GM19455 (cell line): ENCODE measurements at regions not wholly inside any gene's neighbourhood (a gene's known extent, or its start where the extent isn't known, plus 50 kb on each side); places are given as distances from the start of the nearest gene placed in this dataset.

Source experiments
- ATAC-seq: cut with Tn5 transposase; IDR thresholded peaks from one replicate; pipeline ENCODE4 v1.9.1; 2021; ENCODE audit not compliant: unreplicated experiment

DNA sequence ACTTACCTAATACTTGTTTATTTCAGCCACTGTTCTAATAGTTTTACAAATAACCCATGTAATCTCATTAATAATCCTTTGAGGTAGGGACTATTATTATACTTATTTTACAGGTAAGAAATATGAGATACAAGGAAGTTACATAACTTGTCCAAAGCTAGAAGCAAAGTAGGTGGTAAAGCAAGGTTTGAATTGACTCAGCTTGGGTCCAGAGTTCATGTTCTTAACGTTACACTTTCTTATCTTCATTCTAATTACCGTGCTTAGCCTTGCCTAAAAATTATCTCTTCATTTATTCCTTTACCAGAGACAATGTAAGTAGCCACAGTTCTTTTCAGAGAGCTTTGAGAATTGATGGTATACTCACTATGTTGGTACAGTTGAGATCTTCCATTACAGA, 743.6 kb downstream of the KCNJ3 start:
- no peak for ATAC-seq

DNA sequence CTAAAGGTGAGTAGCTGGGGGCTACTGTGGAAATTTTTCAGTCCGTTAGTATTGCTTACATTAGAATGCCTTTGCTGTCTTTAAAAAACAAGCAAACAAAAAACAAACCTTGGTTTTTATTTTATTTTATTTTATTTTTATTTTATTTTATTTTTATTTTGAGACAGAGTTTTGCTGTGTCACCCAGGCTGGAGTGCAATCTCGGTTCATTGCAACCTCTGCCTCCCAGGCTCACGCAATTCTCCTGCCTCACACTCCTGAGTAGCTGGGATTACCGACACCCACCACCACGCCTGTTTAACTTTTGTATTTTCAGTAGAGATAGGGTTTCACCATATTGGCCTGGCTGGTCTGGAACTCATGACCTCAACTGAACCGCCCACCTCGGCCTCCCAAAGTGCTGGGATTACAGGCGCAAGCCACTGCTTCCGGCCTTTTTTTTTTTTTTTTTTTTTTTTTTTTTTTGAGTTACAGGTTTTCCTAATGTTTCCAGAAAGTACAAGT, 732.6 kb downstream of the KCNJ3 start:
- no peak for ATAC-seq

DNA sequence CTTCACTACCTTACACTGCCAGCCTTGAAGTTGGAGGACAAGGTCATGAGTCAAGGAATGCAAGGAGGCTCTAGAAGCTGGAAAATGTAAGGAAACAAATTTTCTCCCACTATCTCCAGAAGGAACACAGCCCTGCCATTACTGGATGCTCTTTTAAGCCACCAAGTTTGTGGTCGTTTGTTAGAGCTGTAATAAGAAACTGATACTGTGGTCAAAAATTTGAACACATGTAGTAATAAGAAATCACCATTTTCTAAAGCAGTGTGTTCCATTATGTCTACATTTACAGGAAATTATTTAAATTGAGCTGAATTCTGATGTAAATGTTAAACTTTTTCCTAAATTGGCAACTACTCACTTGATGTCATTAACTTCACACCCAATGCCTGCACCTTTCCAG, 729.0 kb downstream of the KCNJ3 start:
- no peak for ATAC-seq

DNA sequence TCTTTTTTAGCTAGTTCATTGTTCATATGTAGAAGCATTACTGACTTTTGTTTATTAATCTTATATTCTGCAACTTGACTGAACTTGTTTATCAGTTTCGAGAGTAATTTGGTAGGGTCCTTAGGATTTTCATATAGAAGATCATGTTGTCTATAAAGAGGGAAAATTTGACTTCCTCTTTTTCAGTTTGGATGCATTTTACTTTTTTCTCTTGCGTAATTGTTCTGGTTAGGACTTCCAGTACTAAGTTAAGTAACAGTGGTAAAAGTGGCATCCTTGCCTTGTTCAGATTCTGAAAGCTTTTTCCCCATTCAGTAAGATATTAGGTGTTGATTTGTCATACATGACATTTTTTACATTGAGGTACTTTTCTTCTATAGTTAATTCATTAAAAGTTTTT, 726.0 kb downstream of the KCNJ3 start:
- no peak for ATAC-seq

DNA sequence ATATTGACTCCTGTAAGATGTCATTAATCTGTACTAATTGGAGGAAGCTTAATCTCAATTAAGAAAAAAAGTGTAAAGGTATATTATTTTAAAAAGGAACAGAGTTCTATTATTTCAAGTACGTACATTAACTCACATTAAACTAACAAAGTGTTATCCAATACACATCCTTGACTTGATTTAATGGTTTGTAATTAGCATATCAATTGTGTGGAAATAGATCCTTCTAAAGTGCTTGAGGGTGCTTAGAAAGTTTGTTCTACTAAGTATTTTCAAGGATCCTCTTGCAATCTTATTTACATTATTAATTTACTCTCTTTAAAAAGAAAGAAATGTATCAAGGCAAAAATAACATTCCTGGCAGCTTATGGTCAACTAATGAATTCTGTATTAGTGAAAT, 720.3 kb downstream of the KCNJ3 start:
- ATAC-seq, result no peak

DNA sequence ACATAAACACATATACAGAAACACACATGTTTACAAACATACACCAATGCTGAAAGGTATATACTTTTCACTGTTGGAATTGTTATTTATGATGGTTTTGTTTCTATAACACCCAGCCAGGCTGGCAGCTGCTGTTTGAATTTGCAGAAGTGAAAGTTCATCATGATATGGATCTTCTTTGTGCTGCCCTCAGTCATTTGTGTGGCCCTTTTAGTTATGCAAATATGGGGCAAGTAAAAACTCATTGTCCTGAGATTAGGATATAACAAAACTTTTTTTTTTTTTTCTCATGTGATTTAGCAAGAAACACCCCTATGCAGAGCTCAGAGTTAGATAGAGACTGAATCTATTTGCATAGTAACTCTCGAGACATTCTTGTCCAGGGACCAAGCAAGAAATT, 714.1 kb downstream of the KCNJ3 start:
- peak; percentile 76 for ATAC-seq

DNA sequence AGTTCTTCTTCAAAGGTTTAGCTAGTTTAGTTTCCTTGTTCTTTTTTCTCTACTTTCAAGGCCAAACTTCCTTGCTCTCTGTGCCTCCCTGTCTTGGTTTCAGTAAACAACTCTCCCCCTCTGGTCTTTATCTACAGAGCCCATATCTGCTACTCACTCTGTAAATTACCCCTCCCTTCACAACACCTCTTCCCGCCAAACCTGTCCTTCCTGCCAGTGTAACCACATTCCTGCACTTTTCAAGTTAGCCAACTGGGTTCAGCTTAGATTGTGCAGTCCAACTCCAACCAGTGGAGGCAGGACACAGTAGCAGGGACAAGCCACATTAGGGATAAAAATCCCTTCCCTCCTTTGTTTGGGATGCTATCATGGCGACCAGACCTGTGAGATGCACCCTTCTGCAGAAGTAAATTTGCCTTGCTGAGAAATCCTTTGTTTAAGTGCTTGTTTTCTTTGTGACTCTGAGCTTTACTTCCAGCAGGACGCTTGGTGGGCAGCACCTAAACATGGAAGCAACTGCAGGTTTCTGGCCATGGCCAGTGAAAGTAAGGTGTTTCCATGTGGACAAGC, 706.0 kb downstream of the KCNJ3 start:
- ATAC-seq, result no peak

DNA sequence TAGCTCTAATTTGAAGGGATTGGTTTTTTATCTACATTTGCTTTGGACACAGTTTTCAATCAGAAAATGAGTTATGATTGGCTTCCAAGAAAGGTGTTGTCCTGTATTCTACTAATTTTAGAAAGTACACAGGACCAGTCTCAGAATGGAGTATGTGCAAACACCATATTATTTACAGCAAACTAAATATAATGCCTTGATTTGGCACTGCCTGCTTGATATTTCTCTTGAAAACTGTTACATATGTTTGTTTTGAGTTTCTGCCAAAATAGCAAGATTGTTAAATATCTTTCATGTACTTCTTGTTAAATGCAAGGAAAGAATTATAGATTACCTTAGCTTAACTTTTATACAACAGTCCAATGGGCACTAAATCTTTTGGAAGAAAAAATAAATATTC, 694.9 kb downstream of the KCNJ3 start:
- ATAC-seq, result no peak

DNA sequence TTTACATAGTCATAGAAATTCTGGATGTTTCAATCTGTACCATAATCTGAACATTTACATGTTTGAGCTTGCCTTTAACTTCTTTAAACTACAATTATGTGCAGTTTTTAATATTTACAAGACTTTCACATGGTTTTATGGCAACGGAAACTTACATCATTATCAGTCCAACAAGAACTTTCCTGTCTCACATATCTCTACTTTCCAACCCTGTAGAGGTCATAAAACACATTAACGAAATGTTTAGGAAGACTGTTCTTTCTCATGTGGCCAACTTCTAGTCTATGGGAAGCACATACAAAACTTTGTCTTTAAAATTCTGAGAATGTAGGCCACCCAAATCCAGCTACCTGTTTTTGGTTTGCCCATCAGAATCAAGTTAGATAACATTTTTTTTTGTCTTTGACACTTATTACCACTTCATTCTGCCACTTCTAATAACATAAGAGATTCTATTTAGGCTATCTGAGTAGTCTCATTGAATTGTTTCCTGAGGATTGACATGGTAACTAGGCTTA, 693.2 kb downstream of the KCNJ3 start:
- ATAC-seq, result no peak

DNA sequence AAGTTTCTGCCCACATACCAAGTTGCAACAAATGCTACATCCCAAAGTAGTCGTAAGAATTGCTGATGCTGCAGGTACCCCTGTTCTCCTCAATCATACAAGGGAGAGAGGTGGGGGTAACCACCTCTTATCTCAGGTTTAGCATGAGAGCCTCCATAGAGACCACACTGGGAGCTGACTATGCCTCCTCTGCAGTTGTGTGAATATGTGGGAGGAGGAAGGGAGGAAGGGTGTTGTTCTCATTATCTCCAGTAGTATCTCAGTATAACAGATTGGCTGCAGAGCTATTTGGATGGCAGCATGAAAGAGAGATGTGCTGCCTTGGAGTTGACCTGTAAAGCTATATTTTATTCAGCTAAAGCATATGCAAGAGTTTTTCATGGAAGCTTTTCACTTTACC, 690.7 kb downstream of the KCNJ3 start:
- no peak for ATAC-seq

DNA sequence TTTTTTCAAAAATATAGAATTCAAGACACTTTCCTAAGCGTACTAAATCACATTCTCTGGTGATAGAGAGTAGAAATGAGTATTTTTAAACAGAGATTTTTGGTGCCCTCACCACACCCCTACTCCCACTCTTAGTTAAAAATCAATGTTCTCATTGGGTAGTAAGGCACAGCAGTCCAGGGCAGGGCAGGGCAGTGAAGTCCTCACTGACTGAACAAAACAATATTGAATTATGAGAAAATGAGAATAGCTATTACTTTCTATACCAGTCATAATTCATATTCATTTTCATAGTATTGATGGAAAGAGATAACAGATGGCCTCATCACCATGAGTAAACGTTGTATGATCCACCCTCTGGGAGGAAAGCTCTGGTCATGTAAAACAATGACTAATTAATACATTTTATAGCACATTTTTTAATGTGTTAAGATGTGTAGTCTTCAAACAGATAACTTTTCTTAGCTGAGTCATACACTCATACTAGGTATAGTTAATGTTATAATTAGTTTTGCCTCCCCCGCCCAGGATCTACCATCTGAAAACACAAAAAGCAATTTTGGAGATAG, 686.1 kb downstream of the KCNJ3 start:
- ATAC-seq, result no peak

DNA sequence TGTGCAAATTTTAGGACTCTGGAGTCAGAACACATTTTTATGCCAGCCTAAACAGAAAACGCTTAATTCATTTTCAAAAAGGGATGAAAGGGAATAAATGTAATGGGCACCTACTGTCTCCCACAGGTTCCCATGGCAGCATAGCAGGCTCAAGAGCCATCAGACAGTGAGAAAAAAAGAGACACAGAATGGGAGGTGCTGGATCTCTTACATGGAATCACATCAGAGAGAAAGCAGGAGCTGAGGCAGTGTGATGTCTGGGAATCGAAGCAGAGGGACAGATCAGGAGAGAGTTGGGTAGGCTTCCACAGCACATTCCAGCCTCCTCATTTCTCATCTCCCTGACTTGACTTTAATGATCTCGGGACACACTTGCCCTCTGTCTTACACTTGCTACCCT, 684.3 kb downstream of the KCNJ3 start:
- no peak for ATAC-seq

DNA sequence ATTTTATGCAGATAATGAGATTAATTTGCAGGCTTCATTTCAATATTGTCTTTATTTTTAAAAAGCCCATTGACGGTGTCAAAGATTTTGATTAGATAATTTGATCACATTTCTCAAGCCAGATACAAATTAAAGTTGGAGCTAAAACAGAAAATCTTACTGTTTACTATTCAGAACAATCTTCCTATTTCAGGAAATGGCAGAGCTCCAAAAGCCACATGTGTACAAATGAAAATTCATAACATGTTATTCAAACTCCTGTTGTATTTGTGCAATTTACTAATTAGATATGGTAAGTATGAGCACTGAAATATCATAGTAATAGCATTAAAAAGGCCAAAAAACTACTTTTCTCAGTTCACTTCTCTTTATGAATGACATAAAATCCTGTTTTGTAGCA, 682.9 kb downstream of the KCNJ3 start:
- ATAC-seq, result no peak

DNA sequence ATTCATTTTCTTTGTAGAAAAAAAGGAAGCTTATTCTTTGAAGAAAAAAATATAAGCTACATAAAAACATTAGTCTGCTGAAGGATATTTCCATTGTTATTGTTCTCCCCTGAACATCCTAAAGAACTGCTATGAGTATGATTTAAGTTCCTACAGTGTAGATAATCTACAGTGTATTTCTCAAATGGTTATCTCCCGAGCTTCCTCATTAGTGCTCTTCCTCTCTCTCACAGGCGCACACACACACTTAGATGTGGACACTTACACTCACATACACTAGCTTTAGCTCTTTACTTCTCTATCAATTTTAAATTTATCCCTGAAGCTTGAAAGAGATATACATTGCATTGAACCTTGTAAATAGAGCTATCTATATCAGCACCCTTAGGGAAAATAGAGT, 681.0 kb downstream of the KCNJ3 start:
- ATAC-seq, result no peak

DNA sequence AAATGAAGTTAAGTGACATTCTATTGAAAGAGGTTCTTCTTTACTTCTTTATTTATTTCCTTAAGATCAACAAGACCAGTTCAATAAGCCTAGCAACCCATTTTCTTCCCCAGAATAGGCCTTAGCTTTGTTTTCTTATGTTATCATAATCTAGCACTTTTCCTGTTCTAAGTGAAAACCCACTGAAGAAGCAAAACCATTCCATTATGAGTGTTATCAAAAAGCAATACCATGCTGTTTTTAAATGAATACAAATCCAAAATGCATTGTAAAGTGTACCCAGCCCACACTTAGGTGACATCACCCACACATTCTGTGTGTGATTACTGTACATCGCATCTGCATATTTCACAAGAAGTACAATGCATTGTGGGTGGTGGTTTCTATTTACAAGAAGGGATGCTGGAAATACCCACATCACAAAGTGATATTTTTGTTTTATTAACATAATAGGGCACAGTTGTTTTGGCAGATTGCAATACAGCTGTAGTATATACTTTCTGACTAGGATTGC, 679.5 kb downstream of the KCNJ3 start:
- no peak for ATAC-seq

DNA sequence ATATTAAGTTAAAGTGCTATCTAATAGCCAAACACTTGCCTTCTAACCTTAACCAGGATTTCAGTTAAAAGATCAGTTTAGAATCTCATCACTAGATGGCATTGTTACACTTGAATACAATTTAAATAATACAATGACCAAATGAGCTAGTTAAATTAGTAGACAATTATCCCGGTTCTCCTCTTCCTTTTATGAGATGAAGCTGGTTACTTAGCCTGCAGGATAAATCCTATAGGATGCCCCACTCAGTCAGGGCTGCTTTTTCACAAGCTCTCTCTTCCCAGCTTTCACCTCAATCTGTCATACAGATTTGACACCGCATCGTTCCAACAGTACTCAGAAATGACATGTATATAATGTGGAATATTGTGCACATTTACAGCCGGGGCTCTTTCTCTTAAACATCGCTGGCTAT, 678.8 kb downstream of the KCNJ3 start:
- ATAC-seq, result no peak

DNA sequence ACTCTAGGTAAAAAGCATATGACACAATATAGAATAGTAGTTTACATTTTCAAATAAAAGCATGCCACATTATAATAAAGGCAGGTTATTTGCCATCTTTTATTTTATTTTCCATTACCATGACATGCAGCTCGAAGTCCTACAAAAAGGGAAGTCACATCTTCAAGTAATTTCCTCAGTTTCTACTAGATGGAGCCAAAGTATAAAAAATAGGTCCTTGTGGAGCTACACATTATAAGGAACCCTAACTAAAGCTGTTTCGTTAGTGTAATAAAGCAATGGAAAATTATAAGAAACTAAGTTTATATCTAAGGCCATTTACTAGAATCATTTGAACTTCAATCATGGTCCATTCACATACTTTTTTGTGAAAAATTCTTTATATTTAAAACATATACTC, 674.5 kb downstream of the KCNJ3 start:
- no peak for ATAC-seq

DNA sequence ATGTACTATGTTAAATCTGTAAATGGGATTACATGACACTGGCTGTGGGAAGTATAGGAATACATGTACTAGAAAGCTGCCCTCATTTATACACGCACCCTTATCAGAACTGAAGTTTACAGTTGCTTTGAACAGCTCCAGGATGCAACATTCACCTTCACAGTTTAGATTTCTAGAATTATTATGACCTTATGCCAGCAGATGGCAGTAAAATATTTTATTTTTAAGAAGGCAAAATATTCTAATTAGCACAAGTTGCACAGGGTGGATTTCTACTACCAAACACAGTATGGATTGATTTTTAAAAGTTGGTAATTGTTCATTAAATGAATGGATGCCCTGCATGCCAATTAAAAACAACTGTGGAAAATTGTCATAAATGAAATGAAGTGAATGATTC, 670.4 kb downstream of the KCNJ3 start:
- peak; percentile 66 for ATAC-seq

DNA sequence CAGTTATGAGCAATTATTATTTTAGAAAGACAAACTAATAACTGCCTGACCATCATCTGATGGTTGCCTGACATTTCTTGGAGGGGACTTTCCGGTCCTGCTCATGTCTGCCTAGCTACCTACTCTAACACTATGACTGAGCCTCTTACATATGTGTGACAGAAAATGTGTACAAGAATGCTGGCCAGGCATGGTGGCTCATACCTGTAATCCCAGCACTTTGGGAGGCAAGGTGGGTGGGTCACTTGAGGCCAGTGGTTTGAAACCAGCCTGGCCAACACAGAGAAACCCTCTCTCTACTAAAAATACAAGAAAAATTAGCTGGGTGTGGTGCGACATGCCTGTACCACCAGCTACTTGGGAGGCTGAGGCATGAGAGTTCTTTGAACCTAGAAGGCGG, 666.3 kb downstream of the KCNJ3 start:
- no peak for ATAC-seq

DNA sequence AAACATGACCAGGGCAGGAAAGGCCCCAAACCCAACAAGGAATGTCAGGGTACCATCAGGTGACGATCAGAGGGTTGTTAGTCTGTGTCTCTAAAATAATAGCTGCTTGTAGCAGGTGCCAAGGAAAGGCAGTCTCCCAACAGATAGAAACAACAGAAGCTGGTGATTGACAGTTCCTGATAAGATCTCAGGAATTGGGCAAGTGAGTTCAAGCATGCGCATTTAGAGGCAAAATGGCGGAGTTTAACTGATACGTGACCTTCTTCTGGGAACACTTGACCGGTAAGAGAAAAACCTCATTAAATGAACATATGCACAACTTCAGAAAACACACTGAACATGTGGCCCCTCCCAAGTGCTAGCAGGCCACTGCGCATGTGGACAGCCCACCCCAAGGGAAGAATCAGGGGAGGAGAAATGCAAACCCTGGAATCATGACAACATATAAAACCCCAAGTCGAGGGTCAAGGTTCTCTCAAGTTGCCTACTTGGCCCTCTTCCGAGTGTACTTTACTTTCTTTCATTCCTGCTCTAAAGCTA, 664.9 kb downstream of the KCNJ3 start:
- no peak for ATAC-seq

DNA sequence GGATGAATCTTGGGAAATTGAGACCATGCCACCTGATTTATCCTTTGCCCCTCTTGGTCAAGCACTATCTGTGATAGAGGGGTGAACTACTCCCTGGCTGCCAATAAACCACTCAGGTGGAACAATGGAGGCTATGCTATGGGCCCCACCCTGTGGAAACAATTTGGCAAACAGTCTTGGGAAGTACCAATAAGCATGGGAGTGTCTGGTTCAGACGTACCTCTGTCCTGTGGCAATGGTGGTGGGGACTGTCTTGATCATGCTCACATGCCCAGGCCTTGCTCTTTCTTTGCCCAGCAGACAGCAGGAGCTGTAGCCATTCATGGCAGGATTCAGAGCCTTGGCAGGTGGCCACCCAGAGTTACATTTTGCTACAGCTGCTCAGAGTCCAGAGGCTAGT, 658.7 kb downstream of the KCNJ3 start:
- ATAC-seq, result no peak

DNA sequence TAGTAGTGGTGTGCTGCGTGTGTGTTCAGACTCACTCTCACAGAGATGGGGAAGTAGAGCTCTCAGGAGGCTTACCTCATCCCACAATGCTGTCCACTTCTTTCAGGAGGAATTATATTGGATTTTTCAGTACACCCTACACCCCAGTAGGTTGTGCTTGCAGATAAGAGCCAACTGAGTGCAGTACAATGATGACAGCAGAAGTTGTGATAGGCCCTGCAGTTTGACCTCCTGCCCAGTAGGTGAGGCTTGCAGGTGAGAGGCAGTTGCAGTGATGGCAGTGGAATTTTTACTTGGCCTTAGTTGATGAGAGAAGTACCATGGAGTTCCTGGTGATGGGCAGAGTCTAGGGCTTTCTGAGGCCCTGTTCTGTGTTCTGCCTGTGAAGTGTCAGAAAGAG, 657.8 kb downstream of the KCNJ3 start:
- ATAC-seq, result no peak
